Activated naive CD4-positive, alpha-beta T cell treated with anti-CD3 and anti-CD28 coated beads, Interleukin-2, amount 10 ng/mL, durations not matched to agents 7 days and 5 days (primary cell): ENCODE measurements at regions not wholly inside any gene's neighbourhood (a gene's known extent, or its start where the extent isn't known, plus 50 kb on each side); places are given as distances from the start of the nearest gene placed in this dataset.
"Not testable (repeated sequence)": the region's sequence is repeated elsewhere in the genome, so short reads cannot be mapped to it uniquely, and the experiment has no call there.

Experiments
- CTCF ChIA-PET: fragments of 350-600 bp; sonication (Branson Sonifier 250); formaldehyde crosslinking; loops from one replicate; lab custom pipeline; 2021; ENCODE audit warnings: antibody characterized with exemption; lab: Charles Lee
- DNase-seq: peaks from one replicate; pipeline ENCODE4 v3.0.0-alpha.2; 2020
- H3K27ac Mint-ChIP-seq: one replicate; pipeline ENCODE4 v1.8.0; 2021; ENCODE audit warnings: mild to moderate bottlenecking, moderate library complexity, mixed read lengths
- H3K27me3 Mint-ChIP-seq: one replicate; pipeline ENCODE4 v1.8.0; 2021; ENCODE audit warnings: mild to moderate bottlenecking, mixed read lengths
- H3K36me3 Mint-ChIP-seq: one replicate; pipeline ENCODE4 v1.8.0; 2021; ENCODE audit warnings: mixed read lengths
- H3K4me1 Mint-ChIP-seq: one replicate; pipeline ENCODE4 v1.8.0; 2021; ENCODE audit warnings: mixed read lengths
- H3K4me3 Mint-ChIP-seq: one replicate; pipeline ENCODE4 v1.8.0; 2021; ENCODE audit warnings: mild to moderate bottlenecking, moderate library complexity, mixed read lengths
- H3K9me3 Mint-ChIP-seq: one replicate; pipeline ENCODE4 v1.8.0; 2021; ENCODE audit warnings: mixed read lengths

DNA sequence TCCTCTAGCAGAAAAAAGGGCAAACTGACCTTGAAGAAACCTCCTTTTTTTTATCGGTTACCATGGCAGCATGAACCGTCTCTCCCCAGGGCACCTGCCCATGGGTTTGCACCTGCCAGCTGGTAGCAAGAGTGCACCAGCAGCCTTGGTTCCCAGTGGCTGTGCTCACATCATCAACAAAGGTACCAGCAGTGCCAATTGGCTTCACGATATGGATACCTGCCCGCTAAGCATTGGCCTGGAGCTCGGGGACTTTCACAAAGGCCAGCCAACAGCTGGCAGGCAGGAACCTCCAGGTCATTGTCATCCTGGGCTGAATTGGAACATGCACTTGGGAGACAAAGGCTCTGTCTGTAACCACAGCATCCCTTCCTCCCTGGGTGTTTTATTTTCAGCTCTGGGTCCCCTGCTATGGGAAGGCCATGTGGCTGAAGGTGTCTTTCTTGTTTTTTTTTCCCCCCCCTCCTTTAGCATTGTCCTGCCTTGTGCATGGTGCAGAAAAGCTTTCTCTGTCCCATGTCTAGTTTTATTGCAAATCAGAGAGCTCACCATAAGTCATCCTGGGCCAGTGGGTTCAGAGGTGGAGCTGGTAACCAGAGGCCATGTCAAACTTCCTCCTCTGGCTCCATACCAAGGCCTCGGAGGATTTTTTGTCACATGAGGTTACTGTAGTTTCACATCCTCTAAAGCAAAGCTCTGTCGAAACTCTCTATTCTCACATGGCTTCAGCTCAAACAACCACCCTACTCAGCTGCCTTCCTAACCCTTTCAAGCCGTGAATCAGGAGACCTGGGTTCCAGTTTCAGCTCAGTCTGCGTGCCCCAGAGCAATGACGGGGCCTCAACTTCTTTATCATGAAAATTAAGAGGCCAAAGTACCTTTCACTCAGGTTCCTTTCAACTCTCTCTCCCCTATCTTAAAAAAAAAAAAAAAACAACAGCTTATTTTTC is 145.5 kb upstream of the MAP3K1 start:
- peak overlapping the region; percentile 10 for H3K4me3 Mint-ChIP-seq
- H3K27me3 Mint-ChIP-seq, result peaks cover 12% of the 10 kb centered on the region
- CTCF ChIA-PET, result interaction anchor here (0.6 to 1.8 kb wide), 15 partner anchors 12 to 400 kb away, joined by 3 to 6 read pairs (median 3); no protein-coding TSS in a partner anchor
- peak; percentile 74 for DNase-seq
- H3K9me3 Mint-ChIP-seq, result peaks cover 20% of the 10 kb centered on the region
- H3K36me3 Mint-ChIP-seq, result peaks cover 38% of the 10 kb centered on the region
- peak overlapping the region; percentile 94 for H3K27ac Mint-ChIP-seq
- peaks cover 69% of the 10 kb centered on the region for H3K4me1 Mint-ChIP-seq

DNA sequence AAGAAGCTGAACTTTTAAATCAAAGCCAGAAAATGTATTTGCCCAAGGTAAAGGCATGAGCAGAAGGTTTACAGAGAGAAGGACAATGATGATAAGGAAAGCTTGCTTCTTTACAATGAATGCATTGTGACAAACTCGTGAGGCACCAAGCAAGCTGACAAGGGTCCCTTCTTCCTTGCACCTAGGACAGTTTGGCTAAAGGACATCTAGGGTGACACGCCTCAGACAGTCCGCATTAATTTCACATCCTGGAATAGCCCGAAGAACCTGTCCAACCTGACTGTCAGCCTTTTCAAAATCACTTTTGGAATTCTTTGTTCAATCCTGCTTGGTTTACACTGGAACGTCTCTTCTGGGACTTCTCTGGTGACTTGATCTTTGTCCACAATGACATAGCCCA is 146.4 kb upstream of the MAP3K1 start:
- Mint-ChIP-seq H3K4me1 (peaks cover 65% of the 10 kb centered on the region), H3K36me3 (peaks cover 35% of the 10 kb centered on the region), H3K4me3 (no peak overlapping the region), H3K27me3 (peaks cover 12% of the 10 kb centered on the region), H3K9me3 (peaks cover 19% of the 10 kb centered on the region), H3K27ac (peak overlapping the region; percentile 94)
- DNase-seq, result no peak
- CTCF ChIA-PET, result interaction anchor here (1.6 to 1.8 kb wide), 2 partner anchors 55 to 399 kb away, joined by 6 read pairs; no protein-coding TSS in a partner anchor

GRCh38 chr5:56667692-56668091 is 147.7 kb upstream of the MAP3K1 start:
- no peak overlapping the region for H3K27ac Mint-ChIP-seq
- H3K9me3 Mint-ChIP-seq, result peaks cover 11% of the 10 kb centered on the region
- H3K4me1 Mint-ChIP-seq, result peaks cover 53% of the 10 kb centered on the region
- peaks cover 19% of the 10 kb centered on the region for H3K27me3 Mint-ChIP-seq
- peaks cover 28% of the 10 kb centered on the region for H3K36me3 Mint-ChIP-seq
- no peak overlapping the region for H3K4me3 Mint-ChIP-seq
- DNase-seq, result no peak
- CTCF ChIA-PET, result no interaction called here

DNA sequence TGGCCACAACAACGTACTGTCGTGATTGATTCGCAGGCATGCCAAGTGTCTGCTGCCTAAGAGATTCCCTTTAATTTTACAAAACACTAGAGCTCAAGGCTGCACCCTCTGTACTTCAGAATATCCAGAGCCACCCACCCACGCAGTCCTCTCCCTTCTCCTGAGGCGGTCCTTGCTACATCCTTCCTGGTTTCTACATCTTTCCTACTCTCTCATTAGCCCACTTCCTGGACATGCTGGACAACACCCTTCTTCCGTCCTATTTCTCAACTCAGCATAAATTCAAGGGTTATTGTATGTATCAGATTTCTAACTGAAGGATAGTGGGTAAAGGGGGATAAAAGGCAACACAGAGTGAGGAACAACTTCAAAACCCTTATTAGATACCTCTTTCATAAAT is 148.4 kb upstream of the MAP3K1 start:
- Mint-ChIP-seq H3K9me3 (peaks cover 11% of the 10 kb centered on the region), H3K4me1 (peaks cover 49% of the 10 kb centered on the region), H3K4me3 (no peak overlapping the region), H3K36me3 (peaks cover 29% of the 10 kb centered on the region), H3K27me3 (peaks cover 21% of the 10 kb centered on the region), H3K27ac (no peak overlapping the region)
- no peak for DNase-seq
- CTCF ChIA-PET, result no interaction called here

- H3K27ac Mint-ChIP-seq, CTCF ChIA-PET, DNase-seq, H3K4me3 Mint-ChIP-seq: not testable (repeated sequence)
- H3K36me3 Mint-ChIP-seq, result peaks cover 31% of the 10 kb centered on the region
- peaks cover 14% of the 10 kb centered on the region for H3K9me3 Mint-ChIP-seq
- H3K27me3 Mint-ChIP-seq, result peaks cover 34% of the 10 kb centered on the region
- H3K4me1 Mint-ChIP-seq, result peaks cover 34% of the 10 kb centered on the region
Measured at GRCh38 chr5:56665117-56665516, 150.2 kb upstream of the MAP3K1 start.

DNA sequence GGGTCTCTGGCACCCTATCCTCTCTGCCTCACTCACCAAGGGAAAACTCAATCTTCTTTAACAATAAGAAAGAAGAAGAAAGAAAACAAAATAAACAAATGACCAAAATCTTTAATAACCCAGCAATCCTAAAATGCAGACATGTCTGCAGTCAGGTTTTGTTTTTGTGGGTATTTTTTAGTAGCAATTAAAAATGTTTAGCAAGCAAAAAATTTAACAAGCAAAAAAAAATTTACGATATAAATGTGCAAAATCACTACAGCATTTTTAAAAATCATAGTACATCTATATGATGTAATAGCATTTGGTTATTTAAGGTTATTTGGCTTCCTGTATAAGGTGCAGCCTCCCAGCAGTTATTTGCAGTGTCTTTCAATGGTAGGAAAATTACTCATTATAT is 151.3 kb upstream of the MAP3K1 start:
- H3K27ac Mint-ChIP-seq, result no peak overlapping the region
- H3K9me3 Mint-ChIP-seq, result peaks cover 12% of the 10 kb centered on the region
- H3K36me3 Mint-ChIP-seq, result peaks cover 29% of the 10 kb centered on the region
- CTCF ChIA-PET, result no interaction called here
- DNase-seq, result no peak
- no peak overlapping the region for H3K4me3 Mint-ChIP-seq
- peaks cover 26% of the 10 kb centered on the region for H3K4me1 Mint-ChIP-seq
- peaks cover 34% of the 10 kb centered on the region for H3K27me3 Mint-ChIP-seq

GRCh38 chr5:56663523-56663922 is 151.8 kb upstream of the MAP3K1 start:
- CTCF ChIA-PET, result interaction anchor here (0.6 kb wide), 1 partner anchor 74 kb away, joined by 3 read pairs; no protein-coding TSS in a partner anchor
- no peak overlapping the region for H3K27ac Mint-ChIP-seq
- H3K4me1 Mint-ChIP-seq, result peaks cover 26% of the 10 kb centered on the region
- H3K9me3 Mint-ChIP-seq, result peaks cover 12% of the 10 kb centered on the region
- no peak overlapping the region for H3K4me3 Mint-ChIP-seq
- peaks cover 29% of the 10 kb centered on the region for H3K36me3 Mint-ChIP-seq
- no peak for DNase-seq
- H3K27me3 Mint-ChIP-seq, result peaks cover 34% of the 10 kb centered on the region

DNA sequence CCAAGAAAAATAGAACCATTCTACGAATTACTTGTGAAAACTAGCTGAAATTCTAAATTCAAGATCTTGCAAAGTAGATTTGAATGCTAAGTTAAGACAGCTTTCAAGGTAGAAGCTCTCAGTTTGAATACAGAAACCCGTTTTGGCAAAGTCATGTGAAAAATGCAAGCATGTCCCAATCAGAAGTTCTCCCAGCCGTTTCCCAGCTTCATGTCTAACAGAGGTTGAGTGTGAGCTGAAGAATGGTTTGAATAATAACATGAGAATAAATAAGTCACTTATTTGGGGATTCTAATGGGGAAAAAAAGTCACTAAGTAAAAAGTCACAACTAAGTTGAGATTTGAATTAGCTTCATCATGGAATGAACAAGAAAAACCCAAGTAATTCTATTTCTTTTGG is 152.5 kb upstream of the MAP3K1 start:
- Mint-ChIP-seq H3K27me3 (peaks cover 34% of the 10 kb centered on the region), H3K4me3 (no peak overlapping the region)
- CTCF ChIA-PET, result no interaction called here

DNA sequence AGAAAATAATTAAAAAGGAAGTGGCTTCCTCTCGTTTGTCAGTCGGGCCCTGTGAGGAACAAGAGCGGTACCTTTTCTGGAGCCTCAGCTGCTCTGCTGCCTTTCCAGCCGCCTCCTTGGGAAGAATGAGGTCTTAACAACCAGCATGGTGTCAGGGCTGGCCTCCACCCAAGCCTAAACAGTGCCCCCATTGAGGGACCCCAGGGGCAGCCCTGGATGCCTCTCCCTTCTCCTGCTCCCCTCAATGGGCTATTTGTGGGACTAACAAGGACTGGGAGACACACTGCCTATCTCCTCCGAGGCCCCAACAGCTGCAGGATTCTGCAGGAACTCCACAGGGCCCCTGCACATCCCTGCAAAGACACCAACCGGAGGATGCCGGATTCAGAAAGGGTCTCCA is 155.4 kb upstream of the MAP3K1 start:
- no peak for DNase-seq
- Mint-ChIP-seq H3K4me3 (no peak overlapping the region), H3K27ac (no peak overlapping the region), H3K9me3 (peaks cover 3% of the 10 kb centered on the region), H3K27me3 (peaks cover 26% of the 10 kb centered on the region), H3K4me1 (peaks cover 22% of the 10 kb centered on the region), H3K36me3 (peaks cover 18% of the 10 kb centered on the region)
- CTCF ChIA-PET, result no interaction called here

More for the DNA sequence above, 152.5 kb upstream of the MAP3K1 start:
- peaks cover 29% of the 10 kb centered on the region for H3K36me3 Mint-ChIP-seq
- DNase-seq, result no peak
- H3K9me3 Mint-ChIP-seq, result peaks cover 12% of the 10 kb centered on the region
- no peak overlapping the region for H3K27ac Mint-ChIP-seq
- peaks cover 27% of the 10 kb centered on the region for H3K4me1 Mint-ChIP-seq

DNA sequence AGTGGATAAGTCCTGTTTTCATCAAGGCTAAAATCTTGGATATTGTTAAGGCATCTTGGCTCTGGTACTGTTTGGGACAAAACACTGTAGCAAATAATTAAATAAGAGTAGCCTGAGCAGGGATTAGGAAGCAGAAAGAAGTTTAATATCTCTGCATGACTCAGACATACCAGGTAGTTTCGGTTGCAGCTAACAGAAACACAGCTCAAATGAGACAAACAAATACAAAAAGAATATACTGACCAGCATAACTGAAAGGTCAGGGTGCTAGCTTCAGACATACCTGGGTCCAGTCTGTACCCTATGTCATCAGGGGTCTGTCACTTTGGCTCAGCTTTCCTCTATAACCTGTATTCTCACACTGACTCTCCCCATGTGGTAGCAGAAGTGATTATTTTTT is 156.4 kb upstream of the MAP3K1 start:
- DNase-seq, result no peak
- peaks cover 22% of the 10 kb centered on the region for H3K4me1 Mint-ChIP-seq
- no peak overlapping the region for H3K27ac Mint-ChIP-seq
- H3K36me3 Mint-ChIP-seq, result peaks cover 17% of the 10 kb centered on the region
- peaks cover 26% of the 10 kb centered on the region for H3K27me3 Mint-ChIP-seq
- peaks cover 5% of the 10 kb centered on the region for H3K9me3 Mint-ChIP-seq
- CTCF ChIA-PET, result no interaction called here
- H3K4me3 Mint-ChIP-seq, result no peak overlapping the region

DNA sequence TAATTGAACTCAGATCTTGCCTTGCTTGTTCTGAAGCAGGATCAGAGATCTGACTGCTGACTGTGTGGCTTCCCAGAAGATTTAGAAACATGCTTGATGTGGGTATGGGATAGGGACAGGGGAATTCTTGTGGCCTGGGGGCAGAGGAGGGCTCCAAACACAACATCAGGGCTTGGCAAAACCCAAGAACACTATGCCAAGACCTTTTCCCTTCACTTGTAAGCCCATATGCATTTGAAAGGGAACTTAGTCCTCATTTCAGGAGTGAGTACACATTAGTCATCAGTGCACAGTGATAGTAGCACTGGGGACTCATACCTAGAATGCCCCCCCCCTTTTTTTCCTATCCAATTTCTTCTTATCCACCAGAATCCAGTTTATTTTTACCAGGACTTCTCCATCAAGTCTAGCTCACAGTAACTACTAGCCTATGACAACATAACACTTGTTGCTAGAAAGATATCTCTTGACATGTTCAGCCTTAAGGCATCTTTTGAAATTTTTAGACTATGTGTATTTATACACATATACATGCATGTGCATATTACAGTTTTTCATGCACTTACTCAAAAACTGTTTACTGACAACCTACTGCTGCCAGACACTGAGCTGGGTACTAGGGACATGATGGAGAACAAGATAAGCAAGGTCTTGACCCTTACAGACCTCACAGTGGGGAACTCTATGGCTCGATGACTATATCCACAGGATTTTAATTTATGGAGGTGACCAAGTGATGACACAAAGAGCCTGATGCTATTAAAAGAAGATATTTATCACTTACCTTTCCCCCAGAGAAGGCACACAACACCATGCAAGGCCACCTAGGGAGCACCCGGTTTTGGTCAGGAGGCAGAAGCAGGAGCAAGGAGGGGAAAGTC is 158.3 kb upstream of the MAP3K1 start:
- H3K4me1 Mint-ChIP-seq, result peaks cover 20% of the 10 kb centered on the region
- no peak for DNase-seq
- H3K27ac Mint-ChIP-seq, result no peak overlapping the region
- CTCF ChIA-PET, result interaction anchor here (1.1 kb wide), 1 partner anchor 13 kb away, joined by 4 read pairs; no protein-coding TSS in a partner anchor
- peaks cover 21% of the 10 kb centered on the region for H3K36me3 Mint-ChIP-seq
- H3K27me3 Mint-ChIP-seq, result peaks cover 28% of the 10 kb centered on the region
- H3K9me3 Mint-ChIP-seq, result peaks cover 5% of the 10 kb centered on the region
- H3K4me3 Mint-ChIP-seq, result no peak overlapping the region

GRCh38 chr5:56651893-56652292 is 163.5 kb upstream of the MAP3K1 start:
- H3K36me3 Mint-ChIP-seq, result peaks cover 17% of the 10 kb centered on the region
- no peak for DNase-seq
- no peak overlapping the region for H3K4me3 Mint-ChIP-seq
- peak overlapping the region; percentile 50 for H3K27ac Mint-ChIP-seq
- CTCF ChIA-PET, result no interaction called here
- H3K27me3 Mint-ChIP-seq, result peaks cover 29% of the 10 kb centered on the region
- peaks cover 31% of the 10 kb centered on the region for H3K4me1 Mint-ChIP-seq
- peaks cover 2% of the 10 kb centered on the region for H3K9me3 Mint-ChIP-seq

DNA sequence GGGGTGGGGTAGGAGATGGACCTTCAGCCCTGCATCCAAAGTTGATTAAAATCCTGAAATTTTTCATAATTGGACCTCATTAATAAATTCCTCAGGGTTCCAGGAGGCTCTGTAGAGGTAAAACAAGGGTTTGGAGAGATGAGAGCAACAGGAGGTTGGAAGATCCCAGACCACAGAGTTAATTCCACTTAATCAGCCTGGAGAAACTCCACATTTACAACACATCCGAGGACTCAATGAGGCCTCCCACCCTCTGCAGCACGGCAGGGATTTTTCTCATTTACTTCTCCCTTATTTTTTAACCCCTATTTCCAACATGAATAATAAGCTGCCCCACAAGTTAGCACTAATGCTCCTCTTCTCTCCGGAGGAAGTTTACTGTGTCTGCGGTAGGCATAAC is 165.0 kb upstream of the MAP3K1 start:
- CTCF ChIA-PET, result no interaction called here
- DNase-seq, result no peak
- H3K36me3 Mint-ChIP-seq, result peaks cover 19% of the 10 kb centered on the region
- no peak overlapping the region for H3K4me3 Mint-ChIP-seq
- H3K9me3 Mint-ChIP-seq, result peaks cover 5% of the 10 kb centered on the region
- peaks cover 34% of the 10 kb centered on the region for H3K4me1 Mint-ChIP-seq
- H3K27me3 Mint-ChIP-seq, result peaks cover 26% of the 10 kb centered on the region
- no peak overlapping the region for H3K27ac Mint-ChIP-seq

- Mint-ChIP-seq H3K4me1 (peaks cover 37% of the 10 kb centered on the region), H3K4me3 (no peak overlapping the region), H3K27me3 (peaks cover 26% of the 10 kb centered on the region), H3K27ac (no peak overlapping the region), H3K36me3 (peaks cover 18% of the 10 kb centered on the region), H3K9me3 (peaks cover 4% of the 10 kb centered on the region)
- no peak for DNase-seq
- CTCF ChIA-PET, result no interaction called here
Measured at GRCh38 chr5:56649569-56649968, 165.8 kb upstream of the MAP3K1 start.
